RWPE1 (cell line): ENCODE measurements at regions not wholly inside any gene's neighbourhood (a gene's known extent, or its start where the extent isn't known, plus 50 kb on each side); places are given as distances from the start of the nearest gene placed in this dataset.

Experiments
- CTCF ChIA-PET: fragments of 350-600 bp; sonication (Branson Sonifier 250); formaldehyde crosslinking; extraction: SDS; loops from one replicate; lab custom pipeline; 2021; lab: Yijun Ruan, JAX
- POLR2A ChIA-PET: fragments of 400-600 bp; formaldehyde crosslinking; extraction: SDS; loops from one replicate; lab custom pipeline; 2020; ENCODE audit warnings: antibody characterized with exemption; ENCODE audit not compliant: low non-redundant PET; lab: Yijun Ruan, JAX
- DNase-seq: peaks from one replicate; pipeline ENCODE4 v3.0.0; 2012; ENCODE audit warnings: low spot score
- H3K27ac ChIP-seq: fragments of 450-650 bp; 2 replicates; pipeline ENCODE4 v1.5.1; 2017
- TF ChIP-seq, protein P1 (sequence below): fragments of 450-650 bp; conservative IDR thresholded peaks from 2 replicates; pipeline ENCODE4 v1.5.1; 2017; ENCODE audit warnings: low read depth, mild to moderate bottlenecking

DNA sequence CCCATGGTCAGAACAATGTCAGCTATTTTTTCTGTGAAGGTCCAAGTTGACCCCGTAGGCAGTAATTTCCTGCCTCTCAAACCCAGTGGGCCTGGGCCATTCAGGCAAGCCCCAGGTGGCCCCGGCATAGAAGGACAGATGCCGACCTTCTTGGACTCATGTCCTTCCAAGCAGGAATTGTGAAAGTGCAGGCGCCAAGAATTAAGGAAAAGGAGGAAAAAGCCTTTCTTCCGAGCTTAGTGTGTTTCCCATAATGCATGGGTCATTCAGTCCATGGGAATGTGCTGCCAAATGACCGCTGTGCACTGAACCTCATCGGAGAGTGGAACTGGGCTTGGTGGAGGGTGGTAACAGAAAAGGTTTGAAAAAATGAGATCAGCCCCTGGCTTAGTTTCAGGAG is 196.5 kb upstream of the HS3ST1 start:
- POLR2A ChIA-PET: no interaction called here
- DNase-seq: no peak
- H3K27ac ChIP-seq: peak overlapping the region; percentile 25; the same call in 1 of the 2 replicates
- TF ChIP-seq, protein P1, sequence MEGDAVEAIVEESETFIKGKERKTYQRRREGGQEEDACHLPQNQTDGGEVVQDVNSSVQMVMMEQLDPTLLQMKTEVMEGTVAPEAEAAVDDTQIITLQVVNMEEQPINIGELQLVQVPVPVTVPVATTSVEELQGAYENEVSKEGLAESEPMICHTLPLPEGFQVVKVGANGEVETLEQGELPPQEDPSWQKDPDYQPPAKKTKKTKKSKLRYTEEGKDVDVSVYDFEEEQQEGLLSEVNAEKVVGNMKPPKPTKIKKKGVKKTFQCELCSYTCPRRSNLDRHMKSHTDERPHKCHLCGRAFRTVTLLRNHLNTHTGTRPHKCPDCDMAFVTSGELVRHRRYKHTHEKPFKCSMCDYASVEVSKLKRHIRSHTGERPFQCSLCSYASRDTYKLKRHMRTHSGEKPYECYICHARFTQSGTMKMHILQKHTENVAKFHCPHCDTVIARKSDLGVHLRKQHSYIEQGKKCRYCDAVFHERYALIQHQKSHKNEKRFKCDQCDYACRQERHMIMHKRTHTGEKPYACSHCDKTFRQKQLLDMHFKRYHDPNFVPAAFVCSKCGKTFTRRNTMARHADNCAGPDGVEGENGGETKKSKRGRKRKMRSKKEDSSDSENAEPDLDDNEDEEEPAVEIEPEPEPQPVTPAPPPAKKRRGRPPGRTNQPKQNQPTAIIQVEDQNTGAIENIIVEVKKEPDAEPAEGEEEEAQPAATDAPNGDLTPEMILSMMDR: no peak
- CTCF ChIA-PET: no interaction called here

DNA sequence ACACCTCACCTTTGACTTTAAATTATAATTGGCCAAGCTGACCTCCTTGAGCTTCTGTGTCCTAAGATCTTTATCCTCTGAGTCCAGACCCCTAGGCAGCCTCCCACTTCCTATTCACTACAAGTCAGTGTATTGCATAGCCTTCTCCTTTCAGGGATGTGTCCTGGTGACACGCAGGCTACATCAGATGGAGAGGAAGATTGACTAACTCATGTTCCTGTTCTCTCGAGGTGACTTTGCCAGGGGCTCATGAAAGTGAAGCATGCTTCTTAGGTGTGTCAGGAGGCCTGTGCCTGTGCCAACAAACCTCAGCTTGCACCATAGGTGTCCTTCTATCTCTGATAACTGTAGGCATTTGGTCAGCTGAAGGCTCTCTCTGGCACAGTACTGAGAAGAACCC is 195.7 kb upstream of the HS3ST1 start:
- TF ChIP-seq, protein P1: no peak
- no peak overlapping the region for H3K27ac ChIP-seq
- ChIA-PET CTCF (no interaction called here), POLR2A (no interaction called here)
- DNase-seq: no peak

GRCh38 chr4:11623726-11624037 is 195.0 kb upstream of the HS3ST1 start:
- CTCF ChIA-PET: no interaction called here
- TF ChIP-seq, protein P1: no peak; the same call in 1 of the 2 replicates
- H3K27ac ChIP-seq: no peak overlapping the region
- POLR2A ChIA-PET: no interaction called here
- no peak for DNase-seq

- ChIA-PET CTCF (no interaction called here), POLR2A (no interaction called here)
- TF ChIP-seq, protein P1: no peak
- no peak for DNase-seq
- H3K27ac ChIP-seq: no peak overlapping the region
These were observed 194.4 kb upstream of the HS3ST1 start for GRCh38 chr4:11622961-11623725.

- POLR2A ChIA-PET: no interaction called here
- CTCF ChIA-PET: no interaction called here
- no peak overlapping the region for H3K27ac ChIP-seq
- no peak for DNase-seq
- TF ChIP-seq, protein P1: no peak
These were observed 192.2 kb upstream of the HS3ST1 start for GRCh38 chr4:11620861-11621260.

DNA sequence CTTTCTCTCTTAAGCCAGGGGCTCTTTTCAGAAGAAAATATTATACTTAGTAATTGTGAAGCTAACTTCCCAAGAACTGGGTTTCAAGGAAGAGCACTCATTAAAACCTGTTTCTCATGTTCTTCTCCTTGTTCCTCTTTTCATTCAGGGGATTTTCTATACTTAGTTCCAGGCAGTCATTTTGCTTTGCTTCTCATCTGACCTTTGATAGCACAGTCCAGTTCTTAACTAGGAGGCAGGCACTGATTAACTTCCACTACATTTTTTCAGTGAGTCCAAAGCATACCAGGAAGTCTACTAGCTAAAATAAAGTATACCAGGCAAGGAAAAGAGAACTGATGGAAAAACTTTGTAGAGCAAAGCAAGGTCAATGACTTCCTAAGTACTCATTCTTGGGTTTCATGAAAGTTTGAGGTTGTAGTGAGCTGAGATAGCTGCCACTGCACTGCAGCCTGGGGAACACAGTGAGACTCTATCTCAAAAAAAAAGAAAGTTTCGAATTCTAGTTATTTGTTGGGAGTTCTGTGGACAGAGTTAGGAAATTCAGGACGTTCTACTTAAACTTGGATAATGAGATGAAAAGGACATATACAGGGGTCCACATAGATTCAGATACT is 190.1 kb upstream of the HS3ST1 start:
- ChIA-PET POLR2A (no interaction called here), CTCF (interaction anchor here (0.6 kb wide), 1 partner anchor 189 kb away, joined by 4 read pairs; no protein-coding TSS in a partner anchor)
- no peak for DNase-seq
- H3K27ac ChIP-seq: no peak overlapping the region
- TF ChIP-seq, protein P1: no peak
